Esophagus (tissue), 2 donors: ENCODE measurements at regions not wholly inside any gene's neighbourhood (a gene's known extent, or its start where the extent isn't known, plus 50 kb on each side); places are given as distances from the start of the nearest gene placed in this dataset.
"Not testable (repeated sequence)": the region's sequence is repeated elsewhere in the genome, so short reads cannot be mapped to it uniquely, and the experiment has no call there.

Experiments
- H3K27ac ChIP-seq, 2 donors: one replicate each; pipeline ENCODE4 v1.5.1; 2013; ENCODE audit warnings: low read depth in 2 of 2, mild to moderate bottlenecking in 2 of 2, inconsistent platforms in 1 of 2, low read length in 1 of 2, moderate library complexity in 1 of 2
- H3K27me3 ChIP-seq, 2 donors: one replicate each; pipeline ENCODE4 v1.6.1; 2013; ENCODE audit warnings: low read length in 2 of 2, control low read depth in 1 of 2, mild to moderate bottlenecking in 1 of 2; ENCODE audit not compliant: insufficient read depth in 2 of 2, control insufficient read depth in 1 of 2
- H3K36me3 ChIP-seq, 2 donors: one replicate each; pipeline ENCODE4 v1.6.1; 2013; ENCODE audit warnings: low read length in 1 of 2; ENCODE audit not compliant: control insufficient read depth in 2 of 2, insufficient read depth in 2 of 2
- H3K4me1 ChIP-seq, 2 donors: one replicate each; pipeline ENCODE4 v1.6.1; 2013; ENCODE audit warnings: low read length in 1 of 2; ENCODE audit not compliant: control insufficient read depth in 2 of 2, insufficient read depth in 2 of 2
- H3K4me3 ChIP-seq, 2 donors: one replicate each; pipeline ENCODE4 v1.5.1; 2013; ENCODE audit warnings: low read length in 2 of 2, mild to moderate bottlenecking in 2 of 2, low read depth in 1 of 2, moderate library complexity in 1 of 2
- H3K9me3 ChIP-seq, 2 donors: one replicate each; pipeline ENCODE4 v1.6.1; 2013; ENCODE audit warnings: mild to moderate bottlenecking in 2 of 2, low read depth in 1 of 2, low read length in 1 of 2, moderate library complexity in 1 of 2; ENCODE audit not compliant: control insufficient read depth in 2 of 2, insufficient read depth in 1 of 2
- WGBS, 2 donors: extraction: QIAGEN DNeasy Blood & Tissue Kit; methylation state at CpG; one replicate each; pipeline ENCODE4 v1.1.7; 2013; 5-methylcytosine and 5-hydroxymethylcytosine counted together
- donor health status: healthy with polysubstance abuse.
- donor health status: Bipolar disorder and iron deficiency.

DNA sequence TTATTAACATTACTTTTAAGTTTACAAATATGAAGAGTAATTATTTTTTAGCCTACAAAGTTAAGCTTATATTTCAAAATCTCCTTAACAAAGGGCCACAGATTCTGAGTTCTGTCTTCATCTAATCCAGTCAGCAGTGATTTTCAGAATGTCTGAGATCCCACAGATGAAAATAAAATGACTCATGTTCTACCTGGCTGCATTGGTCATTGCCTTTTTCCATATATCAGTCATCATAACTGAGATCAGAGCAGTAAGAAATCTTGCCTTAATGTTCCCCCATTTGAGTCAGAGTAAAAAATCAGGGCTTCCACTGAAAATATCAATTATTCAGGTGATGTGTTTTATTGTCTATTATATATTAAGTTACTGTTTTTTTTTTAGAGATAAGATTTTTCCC lies 416.1 kb downstream of the MRPL39 start:
- H3K9me3 ChIP-seq: no peaks in the 10 kb centered on the region
- no peaks in the 10 kb centered on the region for H3K4me1 ChIP-seq
- H3K4me3 ChIP-seq: no peak overlapping the region
- H3K36me3 ChIP-seq: no peaks in the 10 kb centered on the region
- no peak overlapping the region for H3K27ac ChIP-seq
- H3K27me3 ChIP-seq: no peaks in the 10 kb centered on the region

DNA sequence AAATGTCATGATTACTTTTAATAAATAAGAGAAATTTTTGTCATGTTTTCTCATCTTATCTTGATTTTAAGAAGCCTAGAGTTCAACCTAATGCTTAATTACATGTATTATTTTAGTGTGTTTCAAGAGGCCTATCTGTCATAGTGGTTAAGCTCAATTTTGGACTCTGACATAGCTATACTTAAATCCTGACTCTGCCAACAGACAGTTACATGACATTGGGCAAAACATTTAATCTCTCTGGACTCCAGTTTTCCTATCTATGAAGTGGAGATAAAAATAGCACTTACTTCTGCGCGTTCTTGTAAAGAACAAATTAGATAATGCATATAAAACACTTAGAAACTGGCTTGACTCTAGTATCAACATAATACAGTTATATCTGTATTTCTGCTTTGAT lies 417.8 kb downstream of the MRPL39 start:
- Histone ChIP-seq H3K36me3 (no peaks in the 10 kb centered on the region), H3K9me3 (no peaks in the 10 kb centered on the region), H3K4me1 (no peaks in the 10 kb centered on the region), H3K27me3 (no peaks in the 10 kb centered on the region), H3K27ac (no peak overlapping the region), H3K4me3 (no peak overlapping the region)
- WGBS, 2 donors: 86 to 93% methylated on average over 2 of the region's 2 CpGs

DNA sequence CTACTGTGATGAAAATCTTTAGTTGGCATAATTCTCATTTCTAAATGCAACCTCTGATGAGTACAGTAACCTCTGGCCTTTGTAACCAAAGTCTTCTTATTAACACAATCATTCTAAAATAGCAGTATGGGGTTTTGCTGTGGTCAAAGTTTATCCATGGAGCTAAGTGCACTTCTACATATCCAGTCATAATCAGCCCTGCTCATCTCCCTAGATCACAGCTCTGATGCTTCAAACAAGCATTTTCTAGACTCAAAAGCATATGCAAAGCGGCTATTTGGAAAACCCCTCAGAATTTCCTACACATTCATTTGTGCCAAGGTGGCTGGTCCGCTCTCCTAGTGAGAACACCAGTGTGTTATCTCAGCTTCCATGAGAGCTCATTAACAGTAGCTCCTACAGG lies 418.6 kb downstream of the MRPL39 start:
- Histone ChIP-seq H3K27ac (no peak overlapping the region), H3K27me3 (no peaks in the 10 kb centered on the region), H3K9me3 (no peaks in the 10 kb centered on the region), H3K36me3 (no peaks in the 10 kb centered on the region), H3K4me3 (no peak overlapping the region), H3K4me1 (no peaks in the 10 kb centered on the region)
- whole genome bisulfite sequencing, 2 donors: 79 to 81% methylated on average over 2 of the region's 2 CpGs

DNA sequence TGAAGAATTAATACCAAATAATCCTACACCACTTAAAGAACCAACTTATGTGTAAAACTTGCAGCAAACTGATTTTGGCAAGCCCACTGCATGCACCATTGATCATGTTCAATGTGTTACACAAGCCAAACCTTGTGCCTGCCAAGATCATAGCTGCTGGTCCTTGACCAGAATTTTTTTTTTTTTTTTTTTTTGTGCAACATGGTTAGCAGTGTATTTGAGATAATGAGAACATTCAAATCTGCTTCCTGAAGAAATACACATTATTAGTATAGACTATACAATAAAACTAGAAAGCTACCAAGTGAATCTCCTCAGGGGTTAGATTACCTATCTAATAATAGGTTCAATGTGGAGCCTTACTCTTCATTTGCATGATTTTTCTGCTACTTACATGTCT lies 421.0 kb downstream of the MRPL39 start:
- Histone ChIP-seq H3K9me3 (no peaks in the 10 kb centered on the region), H3K27me3 (no peaks in the 10 kb centered on the region), H3K4me3 (no peak overlapping the region), H3K27ac (no peak overlapping the region), H3K4me1 (no peaks in the 10 kb centered on the region), H3K36me3 (no peaks in the 10 kb centered on the region)

DNA sequence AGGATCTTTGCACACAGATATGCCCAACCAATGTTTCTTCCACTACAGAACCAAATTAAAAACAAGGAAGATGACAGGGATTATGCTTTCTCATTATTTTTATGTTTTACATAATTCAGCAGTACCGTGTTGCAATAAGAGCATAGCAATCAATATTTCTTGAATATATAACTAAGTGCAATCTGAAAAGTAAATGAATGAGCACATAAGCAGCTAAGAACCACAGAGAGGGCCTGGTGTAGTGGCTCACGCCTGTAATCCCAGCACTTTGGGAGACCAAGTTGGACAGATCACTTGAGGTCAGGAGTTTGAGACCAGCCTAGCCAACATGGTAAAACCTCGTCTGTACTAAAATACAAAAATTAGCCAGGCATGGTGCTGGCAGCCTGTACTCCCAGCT lies 423.7 kb downstream of the MRPL39 start:
- Histone ChIP-seq H3K27me3 (no peaks in the 10 kb centered on the region), H3K36me3 (no peaks in the 10 kb centered on the region), H3K9me3 (no peaks in the 10 kb centered on the region), H3K27ac (no peak overlapping the region), H3K4me3 (no peak overlapping the region), H3K4me1 (no peaks in the 10 kb centered on the region)
- WGBS, 2 donors: 83 to 88% methylated on average over 3 of the region's 3 CpGs

DNA sequence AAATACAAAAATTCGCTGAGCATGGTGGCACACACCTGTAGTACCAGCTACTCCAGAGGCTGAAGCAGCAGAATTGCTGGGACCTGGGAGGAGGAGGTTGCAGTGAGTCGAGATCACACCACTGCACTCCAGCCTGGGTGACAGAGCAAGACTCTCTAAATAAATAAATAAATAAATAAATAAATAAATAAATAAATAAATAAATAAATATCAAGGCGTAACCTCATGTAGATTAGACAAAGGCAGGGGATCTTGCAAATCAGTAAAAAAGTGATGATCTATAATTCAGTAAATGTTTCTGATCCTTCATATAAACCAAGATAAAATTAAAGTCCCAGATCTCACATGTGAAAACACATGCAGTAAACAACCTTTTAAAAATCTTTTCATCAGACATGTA lies 425.6 kb downstream of the MRPL39 start:
- H3K4me1 ChIP-seq, H3K9me3 ChIP-seq, H3K4me3 ChIP-seq, H3K27me3 ChIP-seq, H3K27ac ChIP-seq, H3K36me3 ChIP-seq: not testable (repeated sequence)
- WGBS, 2 donors: 82 to 88% methylated on average over 3 of the region's 3 CpGs

DNA sequence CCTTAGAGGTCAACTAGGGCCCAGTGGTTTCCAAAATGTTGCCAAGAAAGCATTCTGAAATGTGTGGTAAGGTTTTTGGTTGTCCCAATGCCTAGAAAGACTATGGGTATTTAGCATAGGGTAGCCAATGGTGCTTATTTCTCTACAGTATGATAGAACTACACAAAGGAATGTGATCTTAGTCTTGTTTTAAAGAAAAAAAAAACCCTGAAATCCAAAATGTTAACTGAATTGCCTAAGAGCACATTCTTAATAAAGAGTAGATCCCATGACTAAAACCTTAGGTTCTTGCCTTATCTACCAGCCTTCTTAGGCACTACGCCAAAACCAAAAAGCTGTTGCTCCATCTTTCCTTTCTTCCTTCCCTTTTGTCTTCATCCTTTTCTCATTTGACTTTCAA lies 428.2 kb downstream of the MRPL39 start:
- no peaks in the 10 kb centered on the region for H3K27me3 ChIP-seq
- no peak overlapping the region for H3K27ac ChIP-seq
- no peaks in the 10 kb centered on the region for H3K9me3 ChIP-seq
- H3K4me3 ChIP-seq: no peak overlapping the region
- WGBS, 2 donors: 87 to 91% methylated on average over 1 of the region's 1 CpG
- no peaks in the 10 kb centered on the region for H3K36me3 ChIP-seq
- no peaks in the 10 kb centered on the region for H3K4me1 ChIP-seq

DNA sequence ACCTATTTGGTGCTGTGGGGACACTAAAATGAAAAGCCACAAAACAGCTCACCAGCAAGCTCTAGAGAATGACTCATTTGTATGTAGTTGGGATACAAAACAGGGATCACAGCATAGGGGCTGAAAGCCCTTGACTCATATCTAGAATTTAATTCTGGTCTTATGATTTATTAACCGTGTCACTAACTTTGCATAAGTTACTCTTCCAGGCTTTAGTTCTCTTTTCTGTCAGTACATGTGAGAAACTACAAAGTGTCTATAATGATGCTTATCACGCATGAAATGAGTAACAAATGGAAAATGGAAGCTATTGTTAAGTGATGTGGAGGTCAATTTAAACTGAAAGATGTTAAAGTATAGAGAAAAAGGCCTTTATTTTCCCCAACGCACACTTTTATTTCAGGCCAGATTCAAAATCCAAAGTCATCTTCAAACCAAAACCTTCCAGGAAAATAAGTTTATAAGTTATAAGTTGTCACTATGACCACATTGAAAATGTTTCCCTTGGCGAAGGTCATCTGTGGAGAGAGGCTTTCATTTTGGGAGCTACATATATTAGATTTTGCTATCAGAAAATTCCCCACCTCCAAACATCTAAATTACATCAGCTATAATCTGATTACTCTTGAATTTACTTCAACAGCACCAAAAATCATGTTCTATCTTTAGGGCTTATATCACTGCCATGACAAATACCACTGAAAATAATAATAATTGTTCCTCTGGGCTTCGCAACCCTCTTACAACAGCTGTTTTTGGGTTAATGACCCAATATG lies 430.5 kb downstream of the MRPL39 start:
- H3K27me3 ChIP-seq: no peaks in the 10 kb centered on the region
- no peaks in the 10 kb centered on the region for H3K9me3 ChIP-seq
- no peak overlapping the region for H3K4me3 ChIP-seq
- no peaks in the 10 kb centered on the region for H3K36me3 ChIP-seq
- 71 to 72% methylated on average over 5 of the region's 5 CpGs for WGBS, 2 donors
- H3K27ac ChIP-seq: no peak overlapping the region
- no peaks in the 10 kb centered on the region for H3K4me1 ChIP-seq

DNA sequence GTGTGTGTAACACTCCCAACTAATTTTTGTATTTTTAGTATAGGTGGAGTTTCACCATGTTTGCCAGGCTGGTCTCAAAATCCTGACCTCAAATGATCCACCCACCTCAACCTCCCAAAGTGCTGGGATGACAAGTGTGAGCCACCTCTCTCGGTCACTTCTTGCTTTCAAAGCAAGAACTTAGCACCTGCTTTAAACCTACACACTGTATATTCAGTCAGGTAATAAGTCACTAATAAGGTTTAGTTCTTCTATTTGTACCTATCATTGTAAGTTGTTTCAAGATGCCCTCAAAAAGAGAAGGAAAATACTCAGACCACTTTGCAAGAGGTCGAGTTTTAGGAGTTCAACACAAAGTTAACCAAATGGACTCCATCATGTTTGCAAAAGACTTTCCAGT lies 431.3 kb downstream of the MRPL39 start:
- Histone ChIP-seq H3K9me3 (no peaks in the 10 kb centered on the region), H3K36me3 (no peaks in the 10 kb centered on the region), H3K4me3 (no peak overlapping the region), H3K27me3 (no peaks in the 10 kb centered on the region), H3K27ac (no peak overlapping the region), H3K4me1 (no peaks in the 10 kb centered on the region)
- WGBS, 2 donors: 52 to 75% methylated on average over 2 of the region's 2 CpGs

DNA sequence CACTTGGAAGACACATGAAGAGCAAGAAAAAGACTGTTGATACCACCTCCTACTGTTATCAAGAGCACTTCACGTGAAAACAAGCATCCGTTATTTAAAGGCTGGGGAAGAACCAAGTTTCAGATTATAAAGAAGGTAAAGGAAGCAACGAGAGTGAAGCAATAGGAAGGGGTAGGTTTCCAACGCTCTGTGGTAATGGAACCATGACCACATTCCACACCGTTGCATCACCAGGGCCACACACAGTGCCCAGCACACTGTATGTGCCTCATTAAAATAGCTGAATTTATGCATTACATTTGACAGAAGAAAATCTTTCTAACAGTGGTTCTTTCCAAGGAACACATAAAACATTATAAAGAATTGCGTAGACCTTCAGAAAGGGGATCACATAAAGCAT lies 435.8 kb downstream of the MRPL39 start:
- 69 to 72% methylated on average over 6 of the region's 6 CpGs for WGBS, 2 donors

More for the DNA sequence above, 435.8 kb downstream of the MRPL39 start:
- no peak overlapping the region for H3K27ac ChIP-seq
- peaks cover 3 to 5% of the 10 kb centered on the region in 2 donors for H3K9me3 ChIP-seq
- no peaks in the 10 kb centered on the region for H3K36me3 ChIP-seq
- no peak overlapping the region for H3K4me3 ChIP-seq
- H3K27me3 ChIP-seq: no peaks in the 10 kb centered on the region
- H3K4me1 ChIP-seq: no peaks in the 10 kb centered on the region
